Panc1 (cell line): ENCODE measurements at regions not wholly inside any gene's neighbourhood (a gene's known extent, or its start where the extent isn't known, plus 50 kb on each side); places are given as distances from the start of the nearest gene placed in this dataset.

Source experiments
- ATAC-seq: fragments of 200-7000 bp; cut with Tn5 transposase; 2 replicates; pipeline ENCODE4 v1.9.1; 2020; ENCODE audit warnings: mild to moderate bottlenecking, moderate library complexity
- BruUV-seq: library from RNA; stranded (reverse); fragments of 400-500 nt; replicated peaks from 2 replicates; lab custom pipeline; 2021; lab: Mats Ljungman, UMichigan
- CTCF ChIA-PET: fragments of 300-600 bp; sonication (Branson Sonifier 250); formaldehyde crosslinking; loops from one replicate; lab custom pipeline; 2022; ENCODE audit warnings: antibody characterized with exemption; lab: Charles Lee
- POLR2A ChIA-PET: fragments of 300-600 bp; sonication (Branson Sonifier 250); formaldehyde crosslinking; loops from one replicate; lab custom pipeline; 2022; ENCODE audit warnings: antibody characterized with exemption; lab: Charles Lee
- DNase-seq: peaks from one replicate; pipeline ENCODE4 v3.0.0-alpha.2; 2010; ENCODE audit warnings: low read depth, low spot score
- H3K27ac ChIP-seq: 2 replicates; pipeline ENCODE4 v1.5.1; 2011; ENCODE audit warnings: mild to moderate bottlenecking, low read length, inconsistent platforms
- H3K27me3 ChIP-seq: fragments of 200-500 bp; sonication (Bioruptor generic); 2 replicates; pipeline ENCODE4 v1.6.0; 2014; ENCODE audit warnings: low read length, inconsistent platforms; ENCODE audit not compliant: control insufficient read depth, insufficient read depth
- H3K36me3 ChIP-seq: fragments of 200-500 bp; sonication (Bioruptor generic); 2 replicates; pipeline ENCODE4 v1.5.1; 2014; ENCODE audit warnings: inconsistent platforms, mild to moderate bottlenecking, low read length, moderate library complexity; ENCODE audit not compliant: control insufficient read depth, insufficient read depth
- H3K4me1 ChIP-seq: 2 replicates; pipeline ENCODE4 v1.5.1; 2011; ENCODE audit warnings: inconsistent platforms, mild to moderate bottlenecking, low read length, moderate library complexity; ENCODE audit not compliant: control insufficient read depth, insufficient read depth
- H3K4me3 ChIP-seq, 2 experiments: 2 replicates each; pipeline ENCODE4 v1.5.1; 2011 to 2012; ENCODE audit warnings: low read depth in 2 of 2, low read length in 2 of 2, mild to moderate bottlenecking in 2 of 2, inconsistent platforms in 1 of 2, moderate library complexity in 1 of 2
- H3K9me3 ChIP-seq: fragments of 200-500 bp; sonication (Bioruptor generic); 2 replicates; pipeline ENCODE4 v1.5.1; 2014; ENCODE audit warnings: low read depth, mild to moderate bottlenecking, inconsistent platforms, low read length, moderate library complexity; ENCODE audit not compliant: control insufficient read depth, insufficient read depth
- CTCF ChIP-seq: fragments of 450-650 bp; IDR thresholded peaks from 2 replicates; pipeline ENCODE4 v1.5.1; 2017; ENCODE audit warnings: mild to moderate bottlenecking
- POLR2AphosphoS5 ChIP-seq: IDR thresholded peaks from 2 replicates; pipeline ENCODE4 v1.6.1; 2012; ENCODE audit warnings: mild to moderate bottlenecking, low read depth, low read length, moderate library complexity
- REST ChIP-seq, 2 experiments: IDR thresholded peaks; 2 replicates each; pipeline ENCODE4 v1.6.1; 2011 to 2012; ENCODE audit warnings: low read depth in 2 of 2, control low read depth in 1 of 2, low read length in 1 of 2, mild to moderate bottlenecking in 1 of 2, moderate library complexity in 1 of 2; ENCODE audit not compliant: insufficient read depth in 1 of 2
- SIN3A ChIP-seq: IDR thresholded peaks from 2 replicates; pipeline ENCODE4 v1.6.1; 2012; ENCODE audit warnings: low read depth, mild to moderate bottlenecking, low read length, moderate library complexity, borderline replicate concordance; ENCODE audit not compliant: insufficient read depth
- TCF7L2 ChIP-seq: IDR thresholded peaks from 2 replicates; pipeline ENCODE4 v1.6.1; 2011; ENCODE audit warnings: mild to moderate bottlenecking, low read depth, low read length, inconsistent platforms
- in situ Hi-C: cut with HindIII; loops from 2 replicates; pipeline ENCODE4 v1.10.0; 2016; ENCODE audit warnings: low sequenced_read_pairs, low pct_unique_long_range_greater_than_20kb
- intact Hi-C: fragments of 100-400 bp; cut with micrococcal nuclease; formaldehyde crosslinking; loops from one replicate; pipeline ENCODE4 v1.10.0; 2022; ENCODE audit not compliant: unreplicated experiment

GRCh38 chr3:150330174-150330573 is 77.9 kb upstream of the TSC22D2 start:
- ChIA-PET CTCF (interaction anchor here (0.5 kb wide), 1 partner anchor 27 kb away, joined by 5 read pairs; no protein-coding TSS in a partner anchor), POLR2A (no interaction called here)
- no TSS peak for BruUV-seq

GRCh38 chr3:150329408-150329807 is 78.7 kb upstream of the TSC22D2 start:
- intact Hi-C loops (no loop called here), in situ Hi-C loops (no loop called here)
- ATAC-seq, result no peak
- H3K36me3 ChIP-seq, result no peaks in the 10 kb centered on the region
- no peak overlapping the region for H3K27ac ChIP-seq
- no peak overlapping the region for H3K4me3 ChIP-seq
- ChIA-PET CTCF (no interaction called here), POLR2A (no interaction called here)
- no peaks in the 10 kb centered on the region for H3K27me3 ChIP-seq
- no peak for DNase-seq
- 0 out of 2 replicates have a peak, but pooled peaks cover 4% of the 10 kb centered on the region for H3K4me1 ChIP-seq
- H3K9me3 ChIP-seq, result no peaks in the 10 kb centered on the region
- BruUV-seq, result no TSS peak
- TF ChIP-seq REST (IDR thresholded peaks at IDR 0.05; ENCODE audit: insufficient read depth in 1 of 2, low read depth in 2 of 2, low read length in 1 of 2), result no peak
- no peak for TF ChIP-seq POLR2AphosphoS5
- TF ChIP-seq SIN3A, result no peak
- TF ChIP-seq TCF7L2, result no peak
- TF ChIP-seq CTCF, result no peak

More at GRCh38 chr3:150330174-150330573, 77.9 kb upstream of the TSC22D2 start:
- no peak overlapping the region for H3K4me3 ChIP-seq
- H3K27ac ChIP-seq, result peak overlapping the region; percentile 46; the same call in 1 of the 2 replicates
- no peak for TF ChIP-seq REST (IDR thresholded peaks at IDR 0.05; ENCODE audit: insufficient read depth in 1 of 2, low read depth in 2 of 2, low read length in 1 of 2)
- no peak for TF ChIP-seq SIN3A
- TF ChIP-seq POLR2AphosphoS5, result no peak
- TF ChIP-seq CTCF, result no peak
- TF ChIP-seq TCF7L2, result no peak
- intact Hi-C loops (no loop called here), in situ Hi-C loops (no loop called here)
- no peaks in the 10 kb centered on the region for H3K36me3 ChIP-seq
- H3K9me3 ChIP-seq, result no peaks in the 10 kb centered on the region
- H3K4me1 ChIP-seq, result 0 out of 2 replicates have a peak, but pooled peaks cover 4% of the 10 kb centered on the region
- no peak for ATAC-seq
- no peaks in the 10 kb centered on the region for H3K27me3 ChIP-seq
- DNase-seq, result no peak
